OCI-LY7 (cell line): ENCODE measurements at regions not wholly inside any gene's neighbourhood (a gene's known extent, or its start where the extent isn't known, plus 50 kb on each side); places are given as distances from the start of the nearest gene placed in this dataset.

ENCODE experiments used
- EZH2phosphoT487 ChIP-seq: fragments of 200-600 bp; sonication (generic); IDR thresholded peaks from 2 replicates; pipeline ENCODE4 v1.6.1; 2018; ENCODE audit warnings: low read depth, borderline replicate concordance, mild to moderate bottlenecking, mixed run types, antibody characterized with exemption, low read length, moderate library complexity, mixed read lengths
- TF ChIP-seq, protein P1 (sequence below): fragments of 200-600 bp; sonication (generic); conservative IDR thresholded peaks from 2 replicates; pipeline ENCODE4 v1.5.1; 2014; ENCODE audit warnings: mild to moderate bottlenecking, antibody characterized with exemption, low read length, moderate library complexity, mixed read lengths

DNA sequence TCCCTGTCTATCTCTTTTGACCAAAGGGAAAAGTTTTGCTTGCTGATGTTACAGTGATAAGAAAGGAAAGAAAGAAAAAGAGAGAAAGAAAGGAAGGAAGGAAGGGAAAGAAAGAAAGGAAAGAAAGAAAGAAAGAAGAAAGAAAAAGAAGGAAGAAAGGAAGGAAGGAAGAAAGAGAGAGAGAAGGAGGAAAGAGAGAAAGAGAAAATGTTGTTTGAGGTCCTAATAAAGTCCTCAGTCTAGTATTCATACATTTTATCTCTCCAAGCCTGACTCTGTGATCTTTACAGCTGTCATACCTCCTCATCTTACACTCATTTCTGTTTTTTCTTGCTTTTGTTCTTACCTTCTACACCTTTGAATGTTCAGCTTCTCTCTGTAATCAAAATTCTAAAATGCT is 111.4 kb upstream of the MBNL1 start:
- TF ChIP-seq, protein P1, sequence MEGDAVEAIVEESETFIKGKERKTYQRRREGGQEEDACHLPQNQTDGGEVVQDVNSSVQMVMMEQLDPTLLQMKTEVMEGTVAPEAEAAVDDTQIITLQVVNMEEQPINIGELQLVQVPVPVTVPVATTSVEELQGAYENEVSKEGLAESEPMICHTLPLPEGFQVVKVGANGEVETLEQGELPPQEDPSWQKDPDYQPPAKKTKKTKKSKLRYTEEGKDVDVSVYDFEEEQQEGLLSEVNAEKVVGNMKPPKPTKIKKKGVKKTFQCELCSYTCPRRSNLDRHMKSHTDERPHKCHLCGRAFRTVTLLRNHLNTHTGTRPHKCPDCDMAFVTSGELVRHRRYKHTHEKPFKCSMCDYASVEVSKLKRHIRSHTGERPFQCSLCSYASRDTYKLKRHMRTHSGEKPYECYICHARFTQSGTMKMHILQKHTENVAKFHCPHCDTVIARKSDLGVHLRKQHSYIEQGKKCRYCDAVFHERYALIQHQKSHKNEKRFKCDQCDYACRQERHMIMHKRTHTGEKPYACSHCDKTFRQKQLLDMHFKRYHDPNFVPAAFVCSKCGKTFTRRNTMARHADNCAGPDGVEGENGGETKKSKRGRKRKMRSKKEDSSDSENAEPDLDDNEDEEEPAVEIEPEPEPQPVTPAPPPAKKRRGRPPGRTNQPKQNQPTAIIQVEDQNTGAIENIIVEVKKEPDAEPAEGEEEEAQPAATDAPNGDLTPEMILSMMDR, result no peak
- no peak for TF ChIP-seq EZH2phosphoT487
